Erythroblast (primary cell): ENCODE measurements at regions not wholly inside any gene's neighbourhood (a gene's known extent, or its start where the extent isn't known, plus 50 kb on each side); places are given as distances from the start of the nearest gene placed in this dataset.
"Not testable (repeated sequence)": the region's sequence is repeated elsewhere in the genome, so short reads cannot be mapped to it uniquely, and the experiment has no call there.

ENCODE experiments used
- GATA1 ChIP-seq: IDR thresholded peaks from 2 replicates; pipeline ENCODE4 v1.6.1; 2011; ENCODE audit warnings: low read depth, mild to moderate bottlenecking, control low read depth, low read length, moderate library complexity
- POLR2A ChIP-seq: IDR thresholded peaks from 2 replicates; pipeline ENCODE4 v1.6.1; 2011; ENCODE audit warnings: mild to moderate bottlenecking, low read length

DNA sequence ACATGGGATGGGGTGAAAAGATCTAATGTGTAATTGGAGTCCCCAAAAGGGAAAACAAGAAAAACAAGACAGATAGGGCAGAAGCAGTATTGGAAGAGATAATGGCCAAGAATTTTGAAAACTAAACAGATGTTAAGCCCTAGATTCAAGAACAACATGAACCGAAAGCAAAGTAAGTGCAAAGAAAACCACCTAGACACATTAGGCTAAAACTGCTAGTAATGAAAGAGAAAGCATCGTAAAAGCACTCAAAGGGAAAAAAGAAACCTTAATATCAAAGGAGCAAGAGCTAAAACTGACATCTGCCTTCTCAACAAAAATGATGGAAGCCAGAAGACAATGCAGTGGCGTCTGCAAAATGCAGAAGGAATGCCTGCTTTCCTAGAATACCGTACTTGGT is 92.1 kb upstream of the ADORA2B start:
- not testable (repeated sequence) for TF ChIP-seq POLR2A, GATA1
